Ureter (tissue), 1 donor: ENCODE measurements at regions not wholly inside any gene's neighbourhood (a gene's known extent, or its start where the extent isn't known, plus 50 kb on each side); places are given as distances from the start of the nearest gene placed in this dataset.
"Not testable (repeated sequence)": the region's sequence is repeated elsewhere in the genome, so short reads cannot be mapped to it uniquely, and the experiment has no call there.

ENCODE experiments used
- DNase-seq: peaks from one replicate; pipeline ENCODE4 v3.0.0-alpha.2; 2020; ENCODE audit warnings: low spot score
- donor health status: DM: yes; HTN: yes; CAD: no.

DNA sequence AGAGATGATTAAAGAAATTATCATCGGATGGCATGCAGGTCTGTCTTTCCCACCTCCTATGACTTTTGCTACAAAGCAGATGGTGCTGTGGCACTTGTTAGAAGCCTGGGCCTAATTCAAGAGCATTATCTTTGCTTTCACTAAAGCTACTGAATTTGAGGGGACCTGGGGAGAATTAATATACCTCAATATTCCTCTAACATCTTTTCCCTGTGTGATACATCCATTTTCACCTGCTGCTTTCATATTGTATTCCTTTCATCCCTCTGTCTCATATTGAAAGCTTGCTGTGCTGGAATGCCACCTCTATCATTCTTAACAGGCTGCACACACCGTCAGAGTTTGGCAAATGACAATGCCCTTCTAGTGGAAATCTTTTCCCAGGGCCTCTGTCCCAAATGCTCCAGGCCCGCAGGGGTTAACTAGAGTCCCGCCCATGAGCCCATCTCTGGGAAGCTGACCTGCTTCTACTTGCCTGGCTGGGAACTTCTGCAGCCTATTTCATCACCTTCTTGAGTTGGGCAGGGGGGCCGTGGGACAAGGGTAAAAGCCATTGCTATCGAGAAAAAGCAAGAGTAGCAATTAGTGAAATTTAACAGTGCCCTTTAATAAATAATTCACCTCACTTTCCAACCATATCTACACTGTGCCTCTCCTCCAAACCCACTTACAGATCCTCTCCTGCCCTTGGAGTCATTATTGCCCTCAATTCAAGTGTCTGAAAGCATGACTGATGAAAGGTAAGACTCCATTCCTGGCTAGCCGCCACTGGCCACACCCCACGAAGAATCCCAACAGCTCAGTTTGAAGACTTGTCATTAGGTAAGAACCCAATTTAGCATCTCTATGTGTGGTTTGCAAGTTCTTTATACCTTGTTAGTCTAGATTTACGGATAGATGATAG is 126.7 kb upstream of the BTG1 start:
- no peak for DNase-seq

DNA sequence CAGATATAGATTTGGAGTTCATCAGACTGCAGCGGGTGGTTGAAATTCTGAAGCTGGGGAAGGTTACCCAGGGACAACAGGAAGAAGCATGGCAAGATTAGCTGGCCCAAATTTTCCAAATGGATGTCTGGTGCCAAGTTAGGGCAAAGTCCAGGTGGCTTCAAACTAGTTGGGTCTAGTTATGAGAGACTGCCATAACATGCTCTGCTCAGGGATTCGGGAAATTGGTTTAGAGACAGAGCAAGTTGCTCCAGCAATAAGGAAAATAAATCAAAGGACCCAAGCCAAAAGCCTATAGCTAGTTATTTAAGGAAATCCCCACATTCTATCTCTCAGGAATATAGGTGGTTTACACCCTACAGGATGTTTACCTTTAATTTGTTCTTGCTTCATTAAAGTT is 125.7 kb upstream of the BTG1 start:
- DNase-seq, result no peak

DNA sequence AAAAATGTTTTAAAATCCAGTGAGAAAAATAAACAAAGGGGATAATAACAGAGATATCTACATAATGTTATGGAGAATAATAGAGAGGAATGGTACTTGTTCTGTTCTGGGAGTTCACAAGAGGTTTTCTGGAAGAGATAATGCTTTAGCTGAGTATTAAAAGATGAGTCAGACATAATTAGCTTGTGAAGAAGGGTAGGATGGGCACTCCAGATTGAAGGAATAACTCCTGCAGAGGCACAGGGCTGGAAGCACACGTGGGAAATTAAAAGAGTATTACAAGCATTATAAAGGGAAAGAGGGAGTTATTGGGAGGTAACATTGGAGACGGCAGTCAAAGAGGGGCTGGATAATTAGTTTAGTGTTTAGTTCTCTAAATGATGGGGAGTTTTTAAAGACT is 124.9 kb upstream of the BTG1 start:
- no peak for DNase-seq

DNA sequence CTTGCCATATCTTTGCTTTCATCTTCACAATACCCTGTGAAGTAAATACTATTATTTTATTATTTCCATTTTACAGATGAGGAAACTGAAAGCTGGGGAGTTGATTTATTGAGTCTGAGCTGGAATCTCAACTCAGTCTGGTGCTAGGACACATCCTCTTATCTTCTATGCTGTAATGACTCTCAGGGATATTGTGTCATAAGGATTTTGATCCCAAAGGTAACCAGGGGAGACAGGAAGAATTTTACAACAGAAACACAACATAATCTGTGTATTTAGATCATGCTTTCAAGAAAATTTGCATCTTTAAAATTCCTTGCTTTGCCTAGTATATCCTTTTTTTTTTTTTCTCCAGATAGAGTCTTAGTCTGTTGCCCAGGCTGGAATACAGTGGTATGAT is 123.3 kb upstream of the BTG1 start:
- DNase-seq, result no peak

DNA sequence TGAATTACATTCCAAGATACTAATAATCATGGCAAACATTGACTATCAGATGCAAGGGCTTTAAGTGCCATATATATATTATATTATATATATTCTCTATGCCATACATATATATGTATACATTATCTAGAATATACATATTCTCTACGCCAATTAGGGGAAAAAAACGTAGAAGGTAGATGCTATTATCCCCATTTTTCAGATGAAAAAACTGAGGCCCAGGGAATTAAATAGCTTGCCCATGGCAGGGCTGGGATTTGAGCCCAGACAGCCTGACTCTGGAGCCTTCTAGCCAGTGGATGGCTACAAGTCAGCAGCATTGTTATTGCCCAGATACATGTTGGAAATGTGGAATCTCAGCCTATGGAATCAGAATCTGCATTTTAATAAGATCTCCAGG is 116.0 kb upstream of the BTG1 start:
- DNase-seq, result no peak

DNA sequence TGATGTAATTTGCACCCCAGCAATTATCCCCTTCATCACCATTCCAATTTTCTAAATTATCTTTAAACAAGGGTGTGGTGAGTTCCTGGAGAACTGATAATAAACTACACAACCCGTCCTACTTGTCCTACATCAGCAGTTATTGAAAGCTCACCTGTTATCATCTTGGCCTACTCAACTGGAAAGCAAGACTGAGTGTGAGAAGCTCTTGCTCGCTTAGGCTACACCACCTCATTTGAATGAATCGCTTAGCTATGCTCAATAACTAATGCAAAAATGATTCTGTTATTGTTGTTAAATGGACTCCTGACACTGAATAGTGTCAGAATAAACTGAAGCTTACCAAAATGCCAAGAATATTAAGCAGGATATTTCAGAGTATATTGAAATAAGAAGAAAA is 115.4 kb upstream of the BTG1 start:
- DNase-seq, result no peak

DNA sequence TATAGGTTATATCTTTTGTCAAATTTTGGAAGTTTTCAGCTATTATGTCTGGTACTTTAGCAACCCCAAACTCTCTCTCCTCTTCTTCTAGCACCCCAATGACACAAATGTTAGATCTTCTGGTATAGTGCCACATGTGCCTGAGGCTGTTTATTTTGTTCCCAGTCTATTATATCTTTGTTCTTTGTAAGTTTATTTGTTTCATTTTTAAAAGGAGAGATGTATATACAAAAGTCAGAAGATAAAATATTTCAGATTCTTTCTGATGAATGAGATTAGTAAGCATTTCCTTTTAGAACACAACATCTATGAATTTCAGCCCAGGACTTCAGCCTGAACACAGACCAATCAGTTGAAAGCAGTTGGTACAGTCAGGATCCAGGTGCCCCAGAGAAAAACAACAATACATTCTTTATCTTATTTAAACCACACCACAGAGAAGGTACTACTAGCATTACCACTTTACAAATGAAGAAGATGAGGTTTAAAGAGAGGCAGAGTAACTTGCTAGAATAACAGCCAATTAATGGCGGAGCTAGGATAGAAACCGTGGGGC is 114.1 kb upstream of the BTG1 start:
- DNase-seq, result no peak

DNA sequence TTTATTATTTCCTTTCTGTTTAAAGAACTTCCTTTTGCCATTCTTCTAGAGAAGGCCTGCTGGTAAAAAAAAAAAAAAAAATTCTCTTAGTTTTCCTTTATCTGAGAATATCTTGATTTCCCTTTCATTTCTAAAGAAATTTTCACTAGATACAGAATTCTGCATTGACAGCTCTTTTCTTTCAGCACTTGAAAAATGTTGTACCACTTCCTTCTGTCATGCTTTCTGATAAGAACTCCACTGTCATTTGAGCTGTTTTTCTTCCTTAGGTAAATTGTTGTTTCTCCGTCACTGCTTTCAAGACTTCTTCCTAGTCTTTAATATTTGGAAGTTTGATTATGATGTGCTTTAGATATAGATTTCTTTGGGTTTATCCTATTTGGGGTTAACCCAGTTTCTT is 113.6 kb upstream of the BTG1 start:
- DNase-seq, result no peak

DNA sequence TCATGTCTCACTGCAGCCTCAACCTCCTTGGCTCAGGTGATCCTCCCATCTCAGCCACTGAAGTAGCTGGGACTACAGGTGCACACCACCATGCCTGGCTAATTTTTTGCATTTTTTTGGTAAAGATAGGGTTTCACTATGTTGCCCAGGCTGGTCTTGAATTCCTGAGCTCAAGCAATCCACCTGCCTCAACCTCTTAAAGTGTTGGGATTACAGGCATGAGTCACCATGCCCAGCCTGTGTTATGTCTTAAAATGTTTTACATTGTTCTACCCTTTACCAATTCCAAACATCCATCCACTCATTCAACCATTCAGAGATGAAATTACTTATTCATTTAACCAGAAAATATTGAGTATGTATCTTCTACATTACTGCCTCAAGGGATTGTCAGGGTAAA is 111.6 kb upstream of the BTG1 start:
- DNase-seq, result no peak

DNA sequence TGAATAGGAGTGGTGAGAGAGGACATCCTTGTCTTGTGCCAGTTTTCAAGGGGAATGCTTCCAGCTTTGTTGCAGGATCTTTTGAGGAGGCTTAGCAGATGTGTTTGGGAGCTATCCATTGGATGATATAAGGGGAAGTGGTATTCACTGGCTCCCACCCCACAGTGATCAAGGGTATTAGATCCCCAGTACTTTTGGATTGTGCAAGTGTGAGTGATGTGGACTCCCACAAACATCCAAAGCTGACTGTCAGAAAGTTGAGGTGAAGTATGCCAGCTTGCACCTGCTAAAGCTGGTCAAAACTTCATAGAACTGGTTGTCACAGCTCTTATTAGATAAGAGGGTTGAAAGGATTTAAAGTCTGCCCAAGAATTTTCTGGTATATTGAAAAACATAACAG is 110.1 kb upstream of the BTG1 start:
- DNase-seq, result no peak

DNA sequence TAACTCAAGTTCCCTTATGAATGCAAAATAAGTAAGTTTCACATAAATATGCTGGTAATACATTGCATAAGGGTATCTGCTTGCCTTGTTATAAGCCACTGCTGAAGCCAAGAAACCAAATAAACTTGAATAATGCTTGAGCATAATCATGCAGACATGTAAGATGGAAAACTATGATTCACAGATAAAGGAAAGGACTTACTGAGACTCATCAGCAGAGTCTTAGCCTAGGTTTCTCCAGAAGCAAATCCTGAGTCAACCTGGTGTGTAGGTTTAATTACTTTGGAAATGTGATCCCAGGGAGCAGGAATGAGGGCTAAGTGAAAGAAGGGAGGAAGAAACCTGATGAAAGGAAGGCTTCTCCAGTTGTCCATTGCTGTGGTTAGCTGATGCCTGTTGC is 107.7 kb upstream of the BTG1 start:
- no peak for DNase-seq

DNA sequence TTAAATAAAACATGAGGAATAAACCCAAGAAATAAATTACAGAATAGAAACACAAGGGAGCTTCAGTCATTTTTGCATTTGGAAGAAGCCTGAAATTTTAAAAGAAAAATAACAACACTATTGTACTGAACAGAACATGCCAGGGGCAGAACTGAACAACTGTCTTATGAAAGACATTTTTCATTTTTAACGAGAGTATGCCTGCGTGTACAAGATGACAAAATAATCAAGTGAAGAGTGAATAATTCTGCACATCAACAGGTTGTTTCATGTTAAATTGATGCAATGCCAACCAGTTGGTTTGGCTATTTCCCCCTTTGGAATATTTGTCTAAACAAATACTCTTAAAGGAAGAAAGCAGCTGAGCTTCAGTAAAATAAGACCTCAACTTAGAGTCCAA is 103.3 kb upstream of the BTG1 start:
- no peak for DNase-seq

DNA sequence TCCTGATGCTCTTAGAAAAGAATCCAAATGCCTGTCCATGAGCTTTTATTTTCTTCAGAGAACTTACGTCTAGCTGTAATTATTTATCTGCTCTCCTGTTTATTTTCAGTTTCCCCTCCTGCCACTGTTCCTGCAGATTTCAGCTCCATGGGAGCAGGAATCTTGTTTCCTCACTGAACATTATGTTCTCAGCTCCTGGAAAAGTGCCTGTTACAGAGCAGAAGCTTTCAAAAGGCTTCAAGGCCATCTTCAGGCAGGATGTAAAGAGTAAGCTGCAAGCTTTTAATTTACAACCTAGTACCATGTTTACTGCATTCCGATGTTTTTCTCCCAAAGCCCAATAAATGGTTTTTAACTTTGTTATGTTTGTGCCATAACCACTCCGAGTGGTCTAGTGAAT is 98.4 kb upstream of the BTG1 start:
- DNase-seq, result peak; percentile 48

DNA sequence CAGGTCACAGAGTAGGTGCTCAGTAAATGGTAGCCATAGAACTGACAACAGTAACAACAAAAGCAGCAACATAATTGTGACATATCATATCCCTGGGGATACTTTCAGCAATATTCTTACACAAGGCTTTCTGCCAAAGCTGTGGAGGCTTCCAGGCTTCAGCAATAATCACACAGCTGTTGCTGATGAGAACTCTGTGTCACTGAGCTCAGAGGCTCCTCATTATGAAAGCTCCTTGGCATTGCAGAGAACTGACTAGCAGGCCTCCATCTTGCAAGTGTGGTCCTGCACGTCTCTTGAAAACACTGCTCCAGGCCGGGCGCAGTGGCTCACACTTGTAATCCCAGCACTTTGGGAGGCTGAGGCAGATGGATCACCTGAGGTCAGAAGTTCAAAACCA is 97.3 kb upstream of the BTG1 start:
- no peak for DNase-seq

DNA sequence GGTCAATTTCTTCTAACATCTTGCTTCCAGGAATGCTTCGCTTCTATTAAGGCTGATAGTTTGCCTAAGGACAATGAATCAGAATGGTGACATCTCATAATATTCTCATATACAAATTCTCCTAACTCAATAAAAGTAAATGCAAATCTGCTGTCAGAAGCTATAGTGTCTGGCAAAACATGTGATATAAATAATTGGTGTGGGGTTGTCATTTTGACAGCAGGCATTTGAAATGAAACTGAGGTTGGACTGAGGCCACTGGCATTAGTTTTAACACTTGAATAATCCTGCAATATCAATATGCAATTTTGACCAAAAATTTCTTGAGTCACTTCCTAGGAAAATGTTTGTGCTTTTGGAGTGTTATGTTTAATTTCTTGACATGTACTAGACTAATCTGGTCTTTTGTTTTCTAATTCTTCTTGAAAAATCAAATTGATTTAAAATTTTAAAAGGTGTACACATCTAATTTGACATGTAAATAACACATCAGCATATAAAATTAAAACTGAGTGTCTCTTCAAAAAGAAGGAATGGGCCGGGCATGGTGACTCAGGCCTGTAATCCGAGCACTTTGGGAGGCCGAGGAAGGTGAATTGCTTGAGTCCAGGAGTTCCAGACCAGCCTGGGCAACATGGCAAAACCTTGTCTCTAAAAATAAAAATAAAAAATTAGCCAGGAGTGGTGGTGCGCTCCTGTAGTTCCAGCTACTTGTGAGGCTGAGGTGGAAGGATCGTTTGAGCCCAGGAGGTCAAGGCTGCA is 92.3 kb upstream of the BTG1 start:
- no peak for DNase-seq

DNA sequence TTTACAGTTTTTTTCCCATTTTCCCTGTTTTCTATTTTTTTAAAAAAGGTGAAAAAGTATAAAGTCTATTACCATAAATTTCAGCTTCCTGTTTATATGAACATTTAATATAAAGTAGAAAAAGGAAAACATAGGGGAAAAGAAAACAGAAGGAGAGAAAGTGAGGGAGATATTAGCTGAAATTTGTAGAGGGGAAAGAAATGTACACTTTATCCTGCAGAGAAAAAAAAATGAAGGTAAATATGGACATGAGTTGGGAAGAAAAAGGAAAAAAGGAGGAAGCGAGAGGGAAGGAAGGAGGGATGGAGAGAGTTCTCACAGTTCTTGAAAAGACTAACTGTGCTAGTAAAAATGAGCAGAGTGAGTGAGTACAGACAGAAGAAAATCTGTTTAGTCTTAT is 91.6 kb upstream of the BTG1 start:
- no peak for DNase-seq

DNA sequence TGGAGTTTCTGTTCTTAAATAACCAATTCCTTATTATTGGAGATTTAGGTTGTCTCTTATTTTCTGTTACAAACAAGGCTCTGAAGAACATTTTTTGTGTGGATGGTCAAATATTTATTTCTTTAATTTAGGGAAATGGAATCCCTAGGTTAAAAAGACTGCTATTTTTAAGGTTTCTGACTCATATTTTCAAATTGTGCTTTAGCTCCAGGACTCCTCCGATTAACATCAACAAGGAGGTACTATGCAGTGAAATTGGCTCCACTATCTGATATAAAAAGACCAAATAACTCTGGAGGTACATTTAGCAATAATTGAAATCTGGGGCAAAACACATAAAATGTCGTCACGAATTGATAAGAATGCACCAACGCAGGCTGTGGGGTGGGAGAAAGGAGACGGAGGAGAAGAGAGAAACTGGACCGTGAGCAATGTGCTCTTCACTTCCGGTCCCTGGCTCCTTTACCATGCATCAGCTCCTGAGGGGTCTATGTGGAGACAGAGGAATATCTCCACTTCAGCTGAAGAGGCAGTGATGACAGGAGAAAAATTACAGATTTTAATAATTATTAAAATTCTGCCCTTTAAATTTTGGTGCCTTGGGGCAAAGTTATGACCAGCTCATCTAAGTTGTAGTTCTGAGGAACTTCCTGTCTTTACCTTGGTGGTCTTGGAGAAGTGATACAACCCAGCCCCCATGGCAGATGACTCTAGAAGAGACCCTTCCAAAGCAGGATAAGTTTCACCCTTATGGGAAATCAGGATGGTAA is 90.2 kb upstream of the BTG1 start:
- no peak for DNase-seq

DNA sequence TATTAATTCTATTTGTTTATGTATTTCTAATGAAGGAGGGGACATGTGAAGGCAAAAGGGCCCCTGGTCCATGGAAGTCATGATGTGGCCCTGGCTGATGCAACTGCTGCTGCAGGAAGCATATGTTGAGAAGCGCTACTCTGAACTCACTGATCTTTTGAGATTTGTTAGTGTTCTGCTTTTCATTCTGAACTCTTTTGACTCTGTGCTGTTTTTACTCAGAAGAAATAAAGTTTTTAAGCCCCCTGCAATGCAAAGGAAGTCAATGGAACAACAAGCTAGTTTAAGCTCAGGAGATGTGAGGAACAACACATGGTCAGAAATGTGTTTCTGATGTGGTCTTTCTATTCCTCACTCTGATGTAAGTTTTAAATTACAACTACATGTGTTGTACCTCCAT is 88.9 kb upstream of the BTG1 start:
- DNase-seq, result no peak

DNA sequence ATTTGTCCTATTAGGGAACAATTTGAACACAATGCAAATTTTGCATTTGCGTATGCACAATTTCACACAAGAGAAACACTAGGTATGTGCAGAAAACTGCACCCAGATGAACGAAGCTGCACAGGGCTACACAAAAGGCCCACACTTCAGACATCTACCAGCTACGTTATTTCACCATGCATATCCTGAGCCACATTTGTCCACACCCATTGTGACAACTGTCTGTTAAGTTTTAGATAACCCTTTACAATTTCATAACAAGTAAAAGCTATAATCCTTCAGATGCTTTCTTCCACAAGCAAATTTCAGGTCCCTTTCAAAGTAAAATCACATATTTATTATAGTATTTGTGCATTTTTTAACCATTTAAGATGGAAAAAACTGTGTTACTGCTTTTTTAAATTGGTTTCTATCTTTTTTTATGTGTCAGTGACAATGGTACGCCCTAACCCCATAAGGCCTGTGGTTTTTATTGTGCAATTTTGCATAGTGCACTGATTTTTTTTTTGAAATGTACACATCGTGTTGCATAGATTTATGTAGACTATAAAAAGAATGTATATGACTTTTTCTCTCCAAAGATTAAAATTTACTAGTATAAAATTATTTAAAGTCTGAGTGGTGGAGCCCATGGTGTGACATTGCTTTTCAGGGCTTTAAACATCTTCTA is 87.8 kb upstream of the BTG1 start:
- DNase-seq, result no peak

DNA sequence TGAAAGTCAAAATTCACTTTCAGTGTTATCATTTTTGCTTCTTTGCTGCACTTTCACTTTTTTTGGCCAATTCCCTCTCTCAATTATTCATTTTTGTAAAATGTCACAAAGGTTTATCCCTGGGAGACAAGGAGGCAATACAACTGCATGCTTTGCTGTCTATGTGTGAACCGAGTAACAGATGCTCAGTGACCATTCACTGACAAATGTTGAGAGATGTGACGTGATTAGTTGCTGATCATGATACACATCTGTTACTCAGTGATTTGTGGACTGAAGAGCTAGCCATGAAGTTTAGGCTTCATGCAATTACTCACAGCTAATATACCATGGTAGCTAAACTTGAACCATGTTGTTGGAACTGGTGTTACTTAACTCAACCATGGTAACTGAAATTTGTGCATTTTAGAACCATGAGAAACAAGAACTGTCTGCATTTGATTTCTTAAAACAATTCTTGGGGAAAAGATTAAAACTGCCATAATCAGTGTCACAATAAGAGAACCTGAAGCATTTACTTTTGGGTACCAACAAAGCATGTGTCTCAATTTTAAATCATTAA is 86.8 kb upstream of the BTG1 start:
- DNase-seq, result not testable (repeated sequence)

DNA sequence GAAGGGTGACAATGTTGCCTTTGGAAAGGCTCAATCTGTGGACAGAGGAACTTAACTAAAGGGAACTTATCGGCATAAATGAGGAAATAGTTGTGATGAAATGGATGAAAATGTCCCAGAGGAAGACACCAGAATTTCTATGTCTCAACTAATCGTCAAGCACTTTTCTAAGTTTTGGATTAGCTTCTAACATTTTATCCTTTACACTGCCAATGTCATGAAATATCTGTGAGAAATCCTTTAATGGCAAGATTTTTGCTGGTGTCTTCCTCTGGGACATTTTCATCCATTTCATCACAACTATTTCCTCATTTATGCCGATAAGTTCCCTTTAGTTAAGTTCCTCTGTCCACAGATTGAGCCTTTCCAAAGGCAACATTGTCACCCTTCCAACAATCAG is 86.3 kb upstream of the BTG1 start:
- not testable (repeated sequence) for DNase-seq
